DOHH2 (cell line): ENCODE measurements at regions not wholly inside any gene's neighbourhood (a gene's known extent, or its start where the extent isn't known, plus 50 kb on each side); places are given as distances from the start of the nearest gene placed in this dataset.

Experiments used
- EZH2phosphoT487 ChIP-seq: fragments of 200-600 bp; sonication (generic); IDR thresholded peaks from 2 replicates; pipeline ENCODE4 v1.6.1; 2017; ENCODE audit warnings: borderline replicate concordance, mild to moderate bottlenecking, antibody characterized with exemption, low read length, moderate library complexity, mixed read lengths
- TF ChIP-seq, protein P1 (sequence below): fragments of 200-600 bp; sonication (generic); IDR thresholded peaks from one replicate; pipeline ENCODE4 v1.5.1; 2014; ENCODE audit warnings: antibody characterized with exemption, mild to moderate bottlenecking, low read depth, low read length; ENCODE audit not compliant: poor library complexity, severe bottlenecking

- TF ChIP-seq, protein P1, sequence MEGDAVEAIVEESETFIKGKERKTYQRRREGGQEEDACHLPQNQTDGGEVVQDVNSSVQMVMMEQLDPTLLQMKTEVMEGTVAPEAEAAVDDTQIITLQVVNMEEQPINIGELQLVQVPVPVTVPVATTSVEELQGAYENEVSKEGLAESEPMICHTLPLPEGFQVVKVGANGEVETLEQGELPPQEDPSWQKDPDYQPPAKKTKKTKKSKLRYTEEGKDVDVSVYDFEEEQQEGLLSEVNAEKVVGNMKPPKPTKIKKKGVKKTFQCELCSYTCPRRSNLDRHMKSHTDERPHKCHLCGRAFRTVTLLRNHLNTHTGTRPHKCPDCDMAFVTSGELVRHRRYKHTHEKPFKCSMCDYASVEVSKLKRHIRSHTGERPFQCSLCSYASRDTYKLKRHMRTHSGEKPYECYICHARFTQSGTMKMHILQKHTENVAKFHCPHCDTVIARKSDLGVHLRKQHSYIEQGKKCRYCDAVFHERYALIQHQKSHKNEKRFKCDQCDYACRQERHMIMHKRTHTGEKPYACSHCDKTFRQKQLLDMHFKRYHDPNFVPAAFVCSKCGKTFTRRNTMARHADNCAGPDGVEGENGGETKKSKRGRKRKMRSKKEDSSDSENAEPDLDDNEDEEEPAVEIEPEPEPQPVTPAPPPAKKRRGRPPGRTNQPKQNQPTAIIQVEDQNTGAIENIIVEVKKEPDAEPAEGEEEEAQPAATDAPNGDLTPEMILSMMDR: no peak
- TF ChIP-seq EZH2phosphoT487: no peak
Measured at GRCh38 chr2:239629926-239630617, 229.3 kb upstream of the HDAC4 start.
